HepG2 (cell line): ENCODE measurements at regions not wholly inside any gene's neighbourhood (a gene's known extent, or its start where the extent isn't known, plus 50 kb on each side); places are given as distances from the start of the nearest gene placed in this dataset.

Experiments
- ARID5B ChIP-seq: IDR thresholded peaks from 2 replicates; pipeline ENCODE4 v1.4.0; 2020; ENCODE audit warnings: mild to moderate bottlenecking, missing genetic modification reagents
- ATF7-NPFF ChIP-seq: sonication (generic); formaldehyde crosslinking; IDR thresholded peaks from 2 replicates; pipeline ENCODE4 v1.8.1; 2023; ENCODE audit warnings: mild to moderate bottlenecking, low read depth, missing genetic modification reagents, moderate library complexity
- BHLHE40 ChIP-seq: IDR thresholded peaks from 2 replicates; pipeline ENCODE4 v1.6.1; 2011; ENCODE audit warnings: low read length, improper control_type of control experiment
- BRD4 ChIP-seq: sonication (generic); formaldehyde crosslinking; IDR thresholded peaks from 2 replicates; pipeline ENCODE4 v1.4.0; 2020; ENCODE audit warnings: missing genetic modification reagents
- FOXA1 ChIP-seq, 2 experiments: fragments of 450-650 bp in 1 of 2; sonication (generic) in 1 of 2; formaldehyde crosslinking in 1 of 2; IDR thresholded peaks; 2 replicates each; pipeline versions ENCODE4 v1.4.0 to v1.6.1; 2016 to 2020; ENCODE audit warnings: missing genetic modification reagents in 1 of 2
- GFI1 ChIP-seq: sonication (generic); formaldehyde crosslinking; IDR thresholded peaks from 2 replicates; pipeline ENCODE4 v1.5.0; 2020; ENCODE audit warnings: missing genetic modification reagents, mild to moderate bottlenecking, borderline replicate concordance
- HDAC1 ChIP-seq: sonication (generic); formaldehyde crosslinking; IDR thresholded peaks from 2 replicates; pipeline ENCODE4 v1.5.1; 2020; ENCODE audit warnings: mild to moderate bottlenecking, missing genetic modification reagents
- HDAC2 ChIP-seq: sonication (generic); formaldehyde crosslinking; IDR thresholded peaks from 2 replicates; pipeline ENCODE4 v1.4.0; 2020; ENCODE audit warnings: missing genetic modification reagents
- HIVEP1 ChIP-seq: sonication (generic); formaldehyde crosslinking; IDR thresholded peaks from 2 replicates; pipeline ENCODE4 v1.4.0; 2020; ENCODE audit warnings: mild to moderate bottlenecking, missing genetic modification reagents
- PCBP2 ChIP-seq: fragments of 200-400 bp; formaldehyde crosslinking; optimal IDR thresholded peaks from 2 replicates; pipeline ENCODE3; 2018; ENCODE audit warnings: low read length, low read depth; ENCODE audit not compliant: poor library complexity, severe bottlenecking
- RBFOX2 ChIP-seq: fragments of 200-400 bp; formaldehyde crosslinking; IDR thresholded peaks from 2 replicates; pipeline ENCODE4 v1.6.1; 2017; ENCODE audit warnings: low read depth, mild to moderate bottlenecking, low read length
- SIN3B ChIP-seq: fragments of 150-350 bp; IDR thresholded peaks from 2 replicates; pipeline ENCODE4 v1.6.1; 2014; ENCODE audit warnings: low read length
- SMC3 ChIP-seq: IDR thresholded peaks from 2 replicates; pipeline ENCODE4 v1.6.1; 2011; ENCODE audit warnings: low read length, improper control_type of control experiment
- SOX5 ChIP-seq: IDR thresholded peaks from 2 replicates; pipeline ENCODE4 v1.6.1; 2016; ENCODE audit warnings: borderline replicate concordance
- SRF ChIP-seq: IDR thresholded peaks from 2 replicates; pipeline ENCODE4 v1.6.1; 2011; ENCODE audit warnings: mild to moderate bottlenecking, low read depth, low read length, moderate library complexity
- ZBTB49 ChIP-seq: sonication (generic); formaldehyde crosslinking; IDR thresholded peaks from 2 replicates; pipeline ENCODE4 v1.4.0; 2020; ENCODE audit warnings: missing genetic modification reagents, borderline replicate concordance
- ZNF329 ChIP-seq: sonication (generic); formaldehyde crosslinking; IDR thresholded peaks from 2 replicates; pipeline ENCODE4 v1.9.0; 2021; ENCODE audit warnings: low read depth, mild to moderate bottlenecking, missing genetic modification reagents
- ZNF414 ChIP-seq: sonication (generic); formaldehyde crosslinking; IDR thresholded peaks from 2 replicates; pipeline ENCODE4 v1.5.0; 2020; ENCODE audit warnings: missing genetic modification reagents
- ZNF441 ChIP-seq: sonication (generic); formaldehyde crosslinking; IDR thresholded peaks from 2 replicates; pipeline ENCODE4 v1.7.0; 2021; ENCODE audit warnings: missing genetic modification reagents, borderline replicate concordance
- ZNF496 ChIP-seq: sonication (generic); formaldehyde crosslinking; IDR thresholded peaks from 2 replicates; pipeline ENCODE4 v1.8.1; 2023; ENCODE audit warnings: mild to moderate bottlenecking, moderate library complexity, missing genetic modification reagents; ENCODE audit not compliant: insufficient replicate concordance
- ZNF512B ChIP-seq: sonication (generic); formaldehyde crosslinking; IDR thresholded peaks from 2 replicates; pipeline ENCODE4 v1.5.1; 2020; ENCODE audit warnings: missing genetic modification reagents, mild to moderate bottlenecking, borderline replicate concordance
- ZNF792 ChIP-seq: IDR thresholded peaks from 2 replicates; pipeline ENCODE4 v1.6.1; 2016

GRCh38 chr1:59183749-59184317 is 113.1 kb upstream of the FGGY start (continued):
- no peak for TF ChIP-seq ZNF512B (CRISPR knock-in tag)
- peak; percentile 100 for TF ChIP-seq ZNF792 (CRISPR knock-in tag)
- TF ChIP-seq SMC3: no peak
- TF ChIP-seq PCBP2: no peak
- TF ChIP-seq HDAC2 (CRISPR knock-in tag): peak; percentile 22; the same call in 1 of the 2 replicates
- TF ChIP-seq HDAC1 (CRISPR knock-in tag): no peak
- TF ChIP-seq RBFOX2: no peak
- TF ChIP-seq ATF7-NPFF: no peak
- TF ChIP-seq ZNF329: no peak
- peak; percentile 49; the same call in 1 of the 2 replicates for TF ChIP-seq SOX5 (CRISPR knock-in tag)
- TF ChIP-seq ZNF441 (CRISPR knock-in tag): no peak
- TF ChIP-seq GFI1 (CRISPR knock-in tag): peak; percentile 86
- TF ChIP-seq ZBTB49 (CRISPR knock-in tag): no peak
- no peak for TF ChIP-seq FOXA1 (IDR thresholded peaks at IDR 0.05)
- TF ChIP-seq FOXA1 (CRISPR knock-in tag; IDR thresholded peaks at IDR 0.05): peak; percentile 32; the same call in 1 of the 2 replicates
- no peak for TF ChIP-seq BRD4
- TF ChIP-seq ZNF496 (CRISPR knock-in tag): no peak
- TF ChIP-seq HIVEP1: no peak
- TF ChIP-seq ZNF414 (CRISPR knock-in tag): no peak
- TF ChIP-seq SIN3B: no peak
- peak; percentile 56; the same call in 1 of the 2 replicates for TF ChIP-seq ARID5B (CRISPR knock-in tag)
- TF ChIP-seq SRF: no peak
- no peak for TF ChIP-seq BHLHE40
